Liver (tissue), 8 donors: ENCODE measurements at regions not wholly inside any gene's neighbourhood (a gene's known extent, or its start where the extent isn't known, plus 50 kb on each side); places are given as distances from the start of the nearest gene placed in this dataset.

ENCODE experiments used
- DNase-seq: peaks from one replicate; pipeline ENCODE4 v3.0.0-alpha.2; 2017; ENCODE audit warnings: low spot score
- H3K27ac ChIP-seq, 2 donors: one replicate each; pipeline ENCODE4 v1.7.0; 2013; ENCODE audit warnings: inconsistent platforms in 2 of 2, low read length in 2 of 2, control low read depth in 1 of 2, low read depth in 1 of 2, mild to moderate bottlenecking in 1 of 2
- H3K27me3 ChIP-seq, 4 donors: one replicate each; pipeline versions ENCODE4 v1.6.1 to v1.7.0; 2013; ENCODE audit warnings: low read length in 3 of 4, inconsistent platforms in 1 of 4, mild to moderate bottlenecking in 1 of 4, moderate library complexity in 1 of 4; ENCODE audit not compliant: control insufficient read depth in 4 of 4, insufficient read depth in 4 of 4
- H3K36me3 ChIP-seq, 4 donors: one replicate each; pipeline versions ENCODE4 v1.6.1 to v1.7.0; 2013; ENCODE audit warnings: low read length in 3 of 4, mild to moderate bottlenecking in 3 of 4, low read depth in 1 of 4, moderate library complexity in 1 of 4; ENCODE audit not compliant: control insufficient read depth in 4 of 4, insufficient read depth in 3 of 4
- H3K4me1 ChIP-seq, 4 donors: one replicate each; pipeline versions ENCODE4 v1.6.1 to v1.7.0; 2013; ENCODE audit warnings: low read length in 3 of 4, mild to moderate bottlenecking in 3 of 4, moderate library complexity in 1 of 4; ENCODE audit not compliant: control insufficient read depth in 4 of 4, insufficient read depth in 4 of 4
- H3K4me3 ChIP-seq, 3 donors: one replicate each; pipeline versions ENCODE4 v1.6.1 to v1.7.0; 2013; ENCODE audit warnings: low read length in 3 of 3, control low read depth in 1 of 3, low read depth in 1 of 3, mild to moderate bottlenecking in 1 of 3
- H3K9ac ChIP-seq, 2 donors: one replicate each; pipeline ENCODE4 v1.7.0; 2013; ENCODE audit warnings: low read length in 2 of 2, mild to moderate bottlenecking in 2 of 2, moderate library complexity in 2 of 2, control low read depth in 1 of 2, low read depth in 1 of 2
- H3K9me3 ChIP-seq, 4 donors: one replicate each; pipeline versions ENCODE4 v1.6.1 to v1.7.0; 2013; ENCODE audit warnings: low read length in 3 of 4; ENCODE audit not compliant: control insufficient read depth in 4 of 4
- ATF3 ChIP-seq: IDR thresholded peaks from 2 replicates; pipeline ENCODE4 v1.6.1; 2016; ENCODE audit warnings: antibody characterized with exemption
- CTCF ChIP-seq: fragments of 150-350 bp; IDR thresholded peaks from 2 replicates; pipeline ENCODE4 v1.5.1; 2017; ENCODE audit warnings: improper control_type of control experiment, low read depth, low read length; ENCODE audit not compliant: missing input control
- EGR1 ChIP-seq, 2 donors: IDR thresholded peaks; 2 replicates each; pipeline ENCODE4 v1.6.1; 2016 to 2018; ENCODE audit warnings: antibody characterized with exemption in 2 of 2, low read depth in 2 of 2
- FOXA1 ChIP-seq: IDR thresholded peaks from 2 replicates; pipeline ENCODE4 v1.6.1; 2016; ENCODE audit warnings: antibody characterized with exemption
- FOXA2 ChIP-seq: IDR thresholded peaks from 2 replicates; pipeline ENCODE4 v1.6.1; 2016; ENCODE audit warnings: antibody characterized with exemption
- GABPA ChIP-seq, 2 donors: IDR thresholded peaks in 1 of 2; conservative IDR thresholded peaks in 1 of 2; 2 replicates each; pipeline ENCODE4 v1.6.1; 2016; ENCODE audit warnings: antibody characterized with exemption in 2 of 2, mild to moderate bottlenecking in 1 of 2, moderate library complexity in 1 of 2
- HNF4A ChIP-seq, 2 donors: conservative IDR thresholded peaks; 2 replicates each; pipeline ENCODE4 v1.6.1; 2016; ENCODE audit warnings: antibody characterized with exemption in 2 of 2, mild to moderate bottlenecking in 2 of 2
- HNF4G ChIP-seq: IDR thresholded peaks from 2 replicates; pipeline ENCODE4 v1.6.1; 2016; ENCODE audit warnings: antibody characterized with exemption
- JUND ChIP-seq, 2 donors: IDR thresholded peaks; 2 replicates each; pipeline ENCODE4 v1.6.1; 2016; ENCODE audit warnings: antibody characterized with exemption in 2 of 2
- NR2F2 ChIP-seq: IDR thresholded peaks from 2 replicates; pipeline ENCODE4 v1.6.1; 2016; ENCODE audit warnings: antibody characterized with exemption
- RAD21 ChIP-seq, 2 donors: IDR thresholded peaks; 2 replicates each; pipeline ENCODE4 v1.6.1; 2016; ENCODE audit warnings: antibody characterized with exemption in 2 of 2, mild to moderate bottlenecking in 2 of 2
- REST ChIP-seq: IDR thresholded peaks from 2 replicates; pipeline ENCODE4 v1.6.1; 2016; ENCODE audit warnings: antibody characterized with exemption, mild to moderate bottlenecking
- RXRA ChIP-seq, 2 donors: IDR thresholded peaks; 2 replicates each; pipeline ENCODE4 v1.6.1; 2017 to 2018; ENCODE audit warnings: antibody characterized with exemption in 2 of 2, mild to moderate bottlenecking in 1 of 2
- SP1 ChIP-seq: IDR thresholded peaks from 2 replicates; pipeline ENCODE4 v1.6.1; 2018; ENCODE audit warnings: antibody characterized with exemption, mild to moderate bottlenecking
- TAF1 ChIP-seq: conservative IDR thresholded peaks from 2 replicates; pipeline ENCODE4 v1.6.1; 2016; ENCODE audit warnings: antibody characterized with exemption, mild to moderate bottlenecking
- YY1 ChIP-seq: IDR thresholded peaks from 2 replicates; pipeline ENCODE4 v1.6.1; 2016; ENCODE audit warnings: antibody characterized with exemption, mild to moderate bottlenecking
- ZBTB33 ChIP-seq: IDR thresholded peaks from 2 replicates; pipeline ENCODE4 v1.6.1; 2016; ENCODE audit warnings: antibody characterized with exemption
- WGBS: extraction: QIAGEN DNeasy Blood & Tissue Kit; methylation state at CpG from one replicate; pipeline ENCODE4 v1.1.7; 2013; 5-methylcytosine and 5-hydroxymethylcytosine counted together
- TF ChIP-seq, protein P1 (sequence below): IDR thresholded peaks from 2 replicates; pipeline ENCODE4 v1.6.1; 2016; ENCODE audit warnings: antibody characterized with exemption
- donor health status: healthy.
- donor health status: healthy.
- donor health status: healthy.
- donor health status: healthy.
- donor health status: healthy.

GRCh38 chr22:48102581-48102980, 1340.1 kb downstream of the TBC1D22A start:
- H3K9ac ChIP-seq: no peak overlapping the region
- peaks cover 0 to 3% (median under 1%) of the 10 kb centered on the region in 4 donors for H3K9me3 ChIP-seq
- no peak for DNase-seq
- no peak overlapping the region for H3K4me3 ChIP-seq
- H3K27ac ChIP-seq: no peak overlapping the region
- H3K27me3 ChIP-seq: peaks cover 0 to 3% (median 1%) of the 10 kb centered on the region in 4 donors
- 80% methylated on average over 5 of the region's 5 CpGs for WGBS
- H3K36me3 ChIP-seq: no peaks in the 10 kb centered on the region
- H3K4me1 ChIP-seq: no peaks in the 10 kb centered on the region
- TF ChIP-seq ATF3: no peak
- TF ChIP-seq, protein P1, sequence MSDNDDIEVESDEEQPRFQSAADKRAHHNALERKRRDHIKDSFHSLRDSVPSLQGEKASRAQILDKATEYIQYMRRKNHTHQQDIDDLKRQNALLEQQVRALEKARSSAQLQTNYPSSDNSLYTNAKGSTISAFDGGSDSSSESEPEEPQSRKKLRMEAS: no peak
- TF ChIP-seq NR2F2: no peak
- TF ChIP-seq TAF1: no peak
- TF ChIP-seq HNF4A (conservative IDR thresholded peaks at IDR 0.05): no peak
- no peak for TF ChIP-seq EGR1 (IDR thresholded peaks at IDR 0.05; ENCODE audit: low read depth in 2 of 2)
- no peak for TF ChIP-seq FOXA1
- no peak for TF ChIP-seq SP1
- no peak for TF ChIP-seq YY1
- TF ChIP-seq ZBTB33: no peak
- no peak for TF ChIP-seq HNF4G
- TF ChIP-seq RAD21 (IDR thresholded peaks at IDR 0.05): no peak
- no peak for TF ChIP-seq JUND (IDR thresholded peaks at IDR 0.05)
- no peak for TF ChIP-seq CTCF
- no peak for TF ChIP-seq GABPA (IDR thresholded peaks at IDR 0.05 in 1 of 2, conservative IDR thresholded peaks at IDR 0.05 in 1 of 2)
- no peak for TF ChIP-seq FOXA2
- TF ChIP-seq RXRA (IDR thresholded peaks at IDR 0.05): no peak
- no peak for TF ChIP-seq REST

DNA sequence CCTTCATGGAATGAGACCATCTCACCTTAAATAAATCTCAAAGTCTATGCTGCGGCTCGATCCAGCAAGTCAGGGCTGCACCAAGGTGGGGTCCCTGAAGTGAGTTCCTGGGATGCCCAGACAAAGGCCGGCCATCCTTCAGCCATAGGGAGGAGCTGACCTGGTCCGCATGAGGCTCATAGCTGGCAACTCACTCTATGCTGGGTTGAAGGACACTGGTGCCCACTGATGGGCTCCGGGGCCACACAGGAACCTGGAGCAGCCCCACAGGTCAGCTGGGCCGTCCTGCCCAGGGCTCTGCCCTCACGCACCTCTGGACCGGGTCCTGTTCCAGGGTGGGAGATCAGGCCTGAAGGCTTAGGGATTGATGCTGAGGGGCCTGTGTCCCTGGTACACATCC, 1339.3 kb downstream of the TBC1D22A start:
- Histone ChIP-seq H3K4me1 (no peaks in the 10 kb centered on the region), H3K9me3 (peaks cover 0 to 3% (median under 1%) of the 10 kb centered on the region in 4 donors), H3K27me3 (peaks cover 0 to 2% (median 0%) of the 10 kb centered on the region in 4 donors), H3K36me3 (no peaks in the 10 kb centered on the region), H3K9ac (no peak overlapping the region), H3K27ac (no peak overlapping the region), H3K4me3 (no peak overlapping the region)
- no peak for DNase-seq
- WGBS: 91% methylated on average over 8 of the region's 8 CpGs
- no peak for TF ChIP-seq RAD21 (IDR thresholded peaks at IDR 0.05)
- no peak for TF ChIP-seq GABPA (IDR thresholded peaks at IDR 0.05 in 1 of 2, conservative IDR thresholded peaks at IDR 0.05 in 1 of 2)
- no peak for TF ChIP-seq FOXA2
- no peak for TF ChIP-seq TAF1
- no peak for TF ChIP-seq FOXA1
- TF ChIP-seq YY1: no peak
- no peak for TF ChIP-seq REST
- TF ChIP-seq EGR1 (IDR thresholded peaks at IDR 0.05; ENCODE audit: low read depth in 2 of 2): no peak
- no peak for TF ChIP-seq ZBTB33
- TF ChIP-seq HNF4A (conservative IDR thresholded peaks at IDR 0.05): no peak
- TF ChIP-seq, protein P1: no peak
- no peak for TF ChIP-seq SP1
- no peak for TF ChIP-seq NR2F2
- no peak for TF ChIP-seq RXRA (IDR thresholded peaks at IDR 0.05)
